KMS-11 (cell line): ENCODE measurements at regions not wholly inside any gene's neighbourhood (a gene's known extent, or its start where the extent isn't known, plus 50 kb on each side); places are given as distances from the start of the nearest gene placed in this dataset.

ENCODE experiments used
- H2AFZ ChIP-seq: fragments of 200-600 bp; sonication (generic); 2 replicates; pipeline ENCODE4 v1.6.1; 2016; ENCODE audit warnings: antibody characterized with exemption, mixed run types, low read depth
- H3K27ac ChIP-seq: fragments of 200-600 bp; sonication (generic); 2 replicates; pipeline ENCODE4 v1.6.1; 2016; ENCODE audit warnings: mild to moderate bottlenecking, mixed run types
- H3K27me3 ChIP-seq: fragments of 200-600 bp; sonication (generic); 2 replicates; pipeline ENCODE4 v1.6.1; 2017; ENCODE audit warnings: mild to moderate bottlenecking, low read depth, mixed run types, moderate library complexity; ENCODE audit not compliant: insufficient read depth
- H3K36me3 ChIP-seq: fragments of 200-600 bp; sonication (generic); 2 replicates; pipeline ENCODE4 v1.6.1; 2017; ENCODE audit warnings: mild to moderate bottlenecking, mixed run types; ENCODE audit not compliant: insufficient read depth
- H3K4me1 ChIP-seq: fragments of 200-600 bp; sonication (generic); 2 replicates; pipeline ENCODE4 v1.6.1; 2016; ENCODE audit warnings: mild to moderate bottlenecking, low read depth, mixed run types; ENCODE audit not compliant: poor library complexity, severe bottlenecking
- H3K4me2 ChIP-seq: fragments of 200-600 bp; sonication (generic); 2 replicates; pipeline ENCODE4 v1.7.0; 2016; ENCODE audit warnings: mild to moderate bottlenecking, mixed run types
- H3K4me3 ChIP-seq: fragments of 200-600 bp; sonication (generic); IDR thresholded peaks from 2 replicates; pipeline ENCODE4 v1.6.1; 2017; ENCODE audit warnings: low read depth, low read length, mixed read lengths; ENCODE audit not compliant: insufficient read depth
- H3K79me2 ChIP-seq: fragments of 200-600 bp; sonication (generic); 2 replicates; pipeline ENCODE4 v1.6.1; 2016; ENCODE audit warnings: low read depth, mixed run types; ENCODE audit not compliant: insufficient read depth
- H3K9ac ChIP-seq: fragments of 200-600 bp; sonication (generic); 2 replicates; pipeline ENCODE4 v1.6.1; 2016; ENCODE audit warnings: mild to moderate bottlenecking, mixed run types
- H4K20me1 ChIP-seq: fragments of 200-600 bp; sonication (generic); 2 replicates; pipeline ENCODE4 v1.6.1; 2016; ENCODE audit warnings: mild to moderate bottlenecking, mixed run types; ENCODE audit not compliant: insufficient read depth
- TF ChIP-seq, protein P1 (sequence below): fragments of 200-600 bp; sonication (generic); conservative IDR thresholded peaks from 2 replicates; pipeline ENCODE4 v1.6.1; 2017; ENCODE audit warnings: low read depth, mild to moderate bottlenecking, antibody characterized with exemption, low read length, moderate library complexity, mixed read lengths

DNA sequence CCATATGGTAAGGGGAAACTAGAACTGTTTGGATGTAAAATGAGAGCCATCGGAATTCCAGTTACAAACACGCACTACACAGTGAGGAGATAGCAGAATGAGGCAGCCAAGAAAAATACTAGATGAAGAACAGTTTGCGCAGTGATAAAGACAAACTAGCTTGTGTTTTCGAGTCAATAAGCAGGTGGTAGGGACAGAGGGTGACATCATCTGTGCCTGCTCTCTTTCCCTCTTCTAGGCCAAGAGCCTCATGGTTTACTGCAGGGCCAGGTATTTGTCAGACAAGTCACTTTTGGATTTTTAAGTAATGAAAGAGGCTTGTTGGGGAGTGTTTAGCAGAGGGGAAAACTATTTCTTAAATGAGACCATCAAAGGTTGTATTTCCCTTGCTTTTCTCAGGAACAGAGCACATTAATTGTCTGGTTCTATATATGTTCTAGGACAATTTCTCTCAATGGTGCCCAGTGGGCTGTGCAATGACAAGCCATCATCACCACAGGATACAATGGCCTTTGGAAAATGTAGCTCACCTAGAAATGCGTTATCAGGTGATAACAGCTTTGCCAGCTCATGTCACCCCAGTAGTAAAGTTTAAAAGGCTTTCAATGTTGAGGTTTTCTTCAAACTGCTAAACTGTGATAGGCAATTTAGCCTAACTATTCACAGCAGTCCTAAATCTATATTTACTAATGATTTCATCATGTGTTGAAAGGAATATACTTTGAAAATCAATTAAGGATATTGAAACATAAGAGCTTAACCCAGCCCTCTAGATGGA lies 1210.3 kb upstream of the ZEB2 start:
- Histone ChIP-seq H3K4me2 (no peak overlapping the region), H3K4me1 (no peaks in the 10 kb centered on the region), H3K9ac (no peak overlapping the region), H3K27me3 (no peaks in the 10 kb centered on the region), H3K4me3 (no peak overlapping the region), H3K27ac (no peak overlapping the region), H2AFZ (no peak overlapping the region), H3K36me3 (no peaks in the 10 kb centered on the region), H3K79me2 (no peaks in the 10 kb centered on the region), H4K20me1 (no peaks in the 10 kb centered on the region)
- TF ChIP-seq, protein P1, sequence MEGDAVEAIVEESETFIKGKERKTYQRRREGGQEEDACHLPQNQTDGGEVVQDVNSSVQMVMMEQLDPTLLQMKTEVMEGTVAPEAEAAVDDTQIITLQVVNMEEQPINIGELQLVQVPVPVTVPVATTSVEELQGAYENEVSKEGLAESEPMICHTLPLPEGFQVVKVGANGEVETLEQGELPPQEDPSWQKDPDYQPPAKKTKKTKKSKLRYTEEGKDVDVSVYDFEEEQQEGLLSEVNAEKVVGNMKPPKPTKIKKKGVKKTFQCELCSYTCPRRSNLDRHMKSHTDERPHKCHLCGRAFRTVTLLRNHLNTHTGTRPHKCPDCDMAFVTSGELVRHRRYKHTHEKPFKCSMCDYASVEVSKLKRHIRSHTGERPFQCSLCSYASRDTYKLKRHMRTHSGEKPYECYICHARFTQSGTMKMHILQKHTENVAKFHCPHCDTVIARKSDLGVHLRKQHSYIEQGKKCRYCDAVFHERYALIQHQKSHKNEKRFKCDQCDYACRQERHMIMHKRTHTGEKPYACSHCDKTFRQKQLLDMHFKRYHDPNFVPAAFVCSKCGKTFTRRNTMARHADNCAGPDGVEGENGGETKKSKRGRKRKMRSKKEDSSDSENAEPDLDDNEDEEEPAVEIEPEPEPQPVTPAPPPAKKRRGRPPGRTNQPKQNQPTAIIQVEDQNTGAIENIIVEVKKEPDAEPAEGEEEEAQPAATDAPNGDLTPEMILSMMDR = no peak

DNA sequence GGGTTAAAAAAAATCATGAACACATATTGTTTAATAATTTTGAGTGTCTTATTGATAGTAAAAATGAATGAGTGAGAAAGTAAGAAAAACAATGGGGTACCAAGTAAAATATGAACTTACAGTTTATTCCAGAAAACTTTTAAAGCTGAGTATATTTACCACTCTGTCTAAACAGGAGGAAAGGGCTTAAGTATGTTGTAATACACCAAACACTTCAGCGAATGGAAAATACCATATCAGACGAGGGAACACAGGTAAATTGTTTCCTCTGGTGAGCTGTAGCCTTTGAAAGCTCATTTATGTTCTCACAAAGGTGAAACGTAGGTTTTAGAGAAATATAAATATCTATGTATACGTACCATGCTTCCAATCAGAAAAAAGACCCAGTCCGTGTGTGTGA lies 1209.6 kb upstream of the ZEB2 start:
- H3K36me3 ChIP-seq = no peaks in the 10 kb centered on the region
- TF ChIP-seq, protein P1 = no peak
- no peaks in the 10 kb centered on the region for H3K4me1 ChIP-seq
- no peaks in the 10 kb centered on the region for H3K27me3 ChIP-seq
- no peak overlapping the region for H3K4me2 ChIP-seq
- no peak overlapping the region for H3K27ac ChIP-seq
- no peak overlapping the region for H3K9ac ChIP-seq
- H3K4me3 ChIP-seq = no peak overlapping the region
- H2AFZ ChIP-seq = no peak overlapping the region
- no peaks in the 10 kb centered on the region for H4K20me1 ChIP-seq
- H3K79me2 ChIP-seq = no peaks in the 10 kb centered on the region

DNA sequence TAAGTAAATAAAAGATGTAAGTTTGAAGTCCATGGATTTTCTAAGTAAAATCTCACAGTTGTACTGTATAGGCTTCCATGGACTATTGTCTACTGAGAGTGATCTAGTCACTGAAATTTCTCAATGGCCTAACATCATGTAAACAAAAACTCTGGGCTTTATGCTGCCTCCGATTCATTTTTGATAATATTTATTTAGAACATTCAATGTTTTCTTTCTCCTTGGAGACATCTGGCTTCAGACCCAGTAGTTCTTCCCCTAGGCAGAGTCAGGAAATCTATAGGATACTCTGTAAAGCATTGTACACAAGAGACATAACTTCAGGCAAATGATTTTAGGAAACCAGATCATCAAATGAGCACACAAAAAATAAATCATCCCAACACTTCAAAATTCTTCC lies 1208.6 kb upstream of the ZEB2 start:
- Histone ChIP-seq H3K79me2 (no peaks in the 10 kb centered on the region), H3K27me3 (no peaks in the 10 kb centered on the region), H3K4me1 (no peaks in the 10 kb centered on the region), H4K20me1 (no peaks in the 10 kb centered on the region), H3K4me2 (no peak overlapping the region), H3K9ac (no peak overlapping the region), H3K4me3 (no peak overlapping the region), H3K27ac (no peak overlapping the region), H3K36me3 (no peaks in the 10 kb centered on the region), H2AFZ (no peak overlapping the region)
- TF ChIP-seq, protein P1 = no peak

DNA sequence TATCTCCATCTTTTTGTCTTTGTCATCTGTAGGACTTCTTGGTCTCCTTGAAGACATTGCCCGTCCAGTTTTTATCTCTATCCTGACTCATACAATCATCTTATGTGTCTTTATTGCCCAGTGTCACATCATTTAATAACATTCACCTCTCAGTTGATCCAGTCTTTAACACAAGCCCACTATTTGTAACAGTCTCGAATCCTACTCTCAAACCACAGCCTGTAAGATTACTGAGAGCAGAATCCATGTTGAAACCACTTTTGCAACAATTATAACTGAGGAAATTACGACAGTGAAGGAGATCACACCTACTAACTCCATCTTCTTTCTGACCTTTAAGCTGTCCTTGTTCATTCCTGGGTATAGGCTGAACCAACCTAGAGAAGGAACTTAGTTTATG lies 1206.0 kb upstream of the ZEB2 start:
- Histone ChIP-seq H3K9ac (no peak overlapping the region), H3K27ac (no peak overlapping the region), H3K4me1 (no peaks in the 10 kb centered on the region), H4K20me1 (no peaks in the 10 kb centered on the region), H2AFZ (no peak overlapping the region), H3K27me3 (no peaks in the 10 kb centered on the region), H3K4me2 (no peak overlapping the region), H3K36me3 (no peaks in the 10 kb centered on the region), H3K4me3 (no peak overlapping the region), H3K79me2 (no peaks in the 10 kb centered on the region)
- TF ChIP-seq, protein P1 = no peak
